ENCODE measurements at regions not wholly inside any gene's neighbourhood (a gene's known extent, or its start where the extent isn't known, plus 50 kb on each side); places are given as distances from the start of the nearest gene placed in this dataset.
"Not testable (repeated sequence)": the region's sequence is repeated elsewhere in the genome, so short reads cannot be mapped to it uniquely, and the experiment has no call there.

- no peak for DNase-seq
Observed at GRCh38 chr2:14996351-14997014, 364.0 kb downstream of the LRATD1 start.

- no peak for DNase-seq
Observed at GRCh38 chr2:14998546-14998945, 366.0 kb downstream of the LRATD1 start.

GRCh38 chr2:14999114-14999661 lies 366.7 kb downstream of the LRATD1 start:
- DNase-seq, result no peak

- not testable (repeated sequence) for DNase-seq
Observed at GRCh38 chr2:15002519-15002918, 370.0 kb downstream of the LRATD1 start.

- DNase-seq, result no peak
Observed at GRCh38 chr2:15006667-15007066, 374.1 kb downstream of the LRATD1 start.

- no peak for DNase-seq
Observed at GRCh38 chr2:15009681-15010080, 377.2 kb downstream of the LRATD1 start.

- DNase-seq, result no peak
Observed at GRCh38 chr2:15010346-15010745, 377.8 kb downstream of the LRATD1 start.

- DNase-seq, result no peak
Observed at GRCh38 chr2:15018814-15019213, 386.3 kb downstream of the LRATD1 start.

GRCh38 chr2:15023221-15023620 lies 390.7 kb downstream of the LRATD1 start:
- DNase-seq, result no peak

- no peak for DNase-seq
Observed at GRCh38 chr2:15028406-15028805, 395.9 kb downstream of the LRATD1 start.

- no peak for DNase-seq
Observed at GRCh38 chr2:15031745-15032240, 399.3 kb downstream of the LRATD1 start.

GRCh38 chr2:15034246-15034645 lies 401.7 kb downstream of the LRATD1 start:
- DNase-seq, result no peak

GRCh38 chr2:15034860-15035259 lies 402.3 kb downstream of the LRATD1 start:
- no peak for DNase-seq

- DNase-seq, result no peak
Observed at GRCh38 chr2:15038366-15039364, 406.1 kb downstream of the LRATD1 start.

- DNase-seq, result no peak
Observed at GRCh38 chr2:15040429-15041084, 408.0 kb downstream of the LRATD1 start.

- DNase-seq, result no peak
Observed at GRCh38 chr2:15041429-15041837, 408.9 kb downstream of the LRATD1 start.

- DNase-seq, result peak; percentile 39
Observed at GRCh38 chr2:15042801-15043217, 410.3 kb downstream of the LRATD1 start.

GRCh38 chr2:15043336-15044058 lies 411.0 kb downstream of the LRATD1 start:
- no peak for DNase-seq

GRCh38 chr2:15045054-15045453 lies 412.5 kb downstream of the LRATD1 start:
- DNase-seq, result no peak

- no peak for DNase-seq
Observed at GRCh38 chr2:15047184-15047583, 414.7 kb downstream of the LRATD1 start.

GRCh38 chr2:15048000-15048399 lies 415.5 kb downstream of the LRATD1 start:
- no peak for DNase-seq
